ENCODE measurements at regions not wholly inside any gene's neighbourhood (a gene's known extent, or its start where the extent isn't known, plus 50 kb on each side); places are given as distances from the start of the nearest gene placed in this dataset.

GRCh38 chr2:14572633-14573032 is 59.9 kb upstream of the LRATD1 start:
- Mint-ChIP-seq H3K9me3 (no peaks in the 10 kb centered on the region), H3K27ac (no peak overlapping the region), H3K27me3 (no peaks in the 10 kb centered on the region), H3K4me1 (ENCODE audit: low read depth in 2 of 2) (no peaks in the 10 kb centered on the region), H3K4me3 (no peak overlapping the region), H3K36me3 (ENCODE audit: insufficient read depth) (no peaks in the 10 kb centered on the region)
- DNase-seq: no peak
- no peak for ATAC-seq (replicated peaks)

DNA sequence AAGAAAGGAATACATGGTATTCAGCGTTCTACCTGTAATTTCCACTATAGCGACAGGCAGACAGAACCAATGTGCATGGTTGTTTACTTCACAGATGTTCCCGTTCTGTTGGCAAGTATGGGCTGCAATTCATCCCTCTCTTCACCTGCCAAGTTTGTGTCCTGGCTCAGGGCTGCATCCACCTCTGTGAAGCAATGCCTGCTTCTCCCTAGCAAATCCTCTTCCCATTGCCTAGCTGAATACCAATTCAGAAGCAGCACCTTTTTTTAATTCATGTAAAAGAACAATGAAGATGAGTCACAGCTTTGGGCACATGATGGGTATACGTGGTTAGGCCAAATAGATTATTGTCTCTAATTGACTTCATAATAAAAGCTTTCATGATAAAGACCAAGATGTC is 54.7 kb upstream of the LRATD1 start:
- ATAC-seq (replicated peaks): no peak
- H3K9me3 Mint-ChIP-seq: peaks cover 0 to 4% of the 10 kb centered on the region in 2 donors
- no peaks in the 10 kb centered on the region for H3K27me3 Mint-ChIP-seq
- no peaks in the 10 kb centered on the region for H3K36me3 Mint-ChIP-seq (ENCODE audit: insufficient read depth)
- no peaks in the 10 kb centered on the region for H3K4me1 Mint-ChIP-seq (ENCODE audit: low read depth in 2 of 2)
- no peak overlapping the region for H3K27ac Mint-ChIP-seq
- H3K4me3 Mint-ChIP-seq: no peak overlapping the region
- no peak for DNase-seq

Measured in effector memory CD8-positive, alpha-beta T cell (primary cell).